HG03135 (cell line): ENCODE measurements at regions not wholly inside any gene's neighbourhood (a gene's known extent, or its start where the extent isn't known, plus 50 kb on each side); places are given as distances from the start of the nearest gene placed in this dataset.

Source experiments
- ATAC-seq: cut with Tn5 transposase; IDR thresholded peaks from one replicate; pipeline ENCODE4 v1.9.1; 2021; ENCODE audit warnings: mild to moderate bottlenecking, moderate library complexity; ENCODE audit not compliant: unreplicated experiment

GRCh38 chr2:150166313-150167051, 321.0 kb downstream of the RND3 start:
- no peak for ATAC-seq

- no peak for ATAC-seq
Observed at GRCh38 chr2:150165988-150166312, 321.5 kb downstream of the RND3 start.

GRCh38 chr2:150165442-150165841, 322.0 kb downstream of the RND3 start:
- ATAC-seq: no peak

DNA sequence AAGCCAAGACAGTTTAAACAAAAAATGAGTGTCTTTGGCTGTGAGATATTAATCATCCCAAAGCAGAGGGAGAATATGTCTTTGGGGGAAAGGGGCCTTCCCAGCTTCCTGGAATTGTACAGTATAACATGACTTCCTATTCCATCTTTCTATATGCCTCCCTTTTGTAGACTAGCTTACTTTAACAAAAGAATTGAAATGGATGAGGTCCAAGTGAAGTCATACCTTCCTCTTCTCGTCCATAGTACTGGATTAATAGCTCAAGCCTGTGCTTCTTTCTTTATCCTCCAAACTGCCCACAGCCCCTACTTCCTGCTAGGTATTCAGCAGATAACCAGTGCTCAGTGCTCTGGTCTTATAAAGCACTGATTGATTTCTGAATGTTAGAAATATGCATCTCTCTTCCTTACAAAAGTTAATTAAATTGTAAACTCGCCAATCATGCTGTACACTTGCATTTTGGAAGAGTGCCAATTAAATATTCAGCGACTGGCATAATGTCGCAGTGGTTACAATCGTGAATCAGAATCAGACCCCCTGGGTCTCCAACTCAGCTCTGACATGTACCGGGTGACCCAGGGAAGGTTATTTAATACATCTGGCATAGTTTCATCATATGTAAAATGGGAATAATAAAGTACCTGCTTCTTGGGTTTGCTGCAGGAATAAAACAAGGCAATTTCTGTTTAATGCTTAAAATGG, 325.1 kb downstream of the RND3 start:
- no peak for ATAC-seq

- ATAC-seq: no peak
Observed at GRCh38 chr2:150160058-150160457, 327.4 kb downstream of the RND3 start.

DNA sequence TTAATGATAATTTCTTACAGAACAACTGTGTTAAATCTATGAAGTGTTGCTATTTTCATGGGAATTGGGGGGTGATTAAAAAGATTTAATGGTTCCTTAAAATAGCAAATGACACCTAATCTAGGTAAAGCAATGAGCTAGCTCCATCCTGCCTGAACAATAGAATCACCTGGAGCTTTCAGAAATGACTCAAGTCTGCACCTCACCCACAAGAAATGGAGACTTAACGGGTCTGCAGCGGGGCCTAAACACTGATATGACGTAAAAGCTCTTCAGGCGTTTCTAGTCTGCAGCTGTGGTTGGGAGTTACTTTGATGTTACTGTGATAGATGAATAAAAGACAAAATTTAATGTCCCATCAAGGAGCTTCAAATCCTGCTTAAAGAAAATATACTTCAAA, 328.2 kb downstream of the RND3 start:
- no peak for ATAC-seq

- no peak for ATAC-seq
Observed at GRCh38 chr2:150156876-150157275, 330.6 kb downstream of the RND3 start.

GRCh38 chr2:150156415-150156814, 331.1 kb downstream of the RND3 start:
- ATAC-seq: no peak

GRCh38 chr2:150154308-150154797, 333.1 kb downstream of the RND3 start:
- no peak for ATAC-seq

- ATAC-seq: no peak
Observed at GRCh38 chr2:150153646-150154307, 333.7 kb downstream of the RND3 start.

GRCh38 chr2:150152230-150152629, 335.2 kb downstream of the RND3 start:
- no peak for ATAC-seq

GRCh38 chr2:150150144-150150543, 337.3 kb downstream of the RND3 start:
- ATAC-seq: no peak

GRCh38 chr2:150147889-150148683, 339.4 kb downstream of the RND3 start:
- no peak for ATAC-seq

- ATAC-seq: no peak
Observed at GRCh38 chr2:150146879-150147278, 340.6 kb downstream of the RND3 start.

- ATAC-seq: no peak
Observed at GRCh38 chr2:150145299-150145692, 342.2 kb downstream of the RND3 start.

DNA sequence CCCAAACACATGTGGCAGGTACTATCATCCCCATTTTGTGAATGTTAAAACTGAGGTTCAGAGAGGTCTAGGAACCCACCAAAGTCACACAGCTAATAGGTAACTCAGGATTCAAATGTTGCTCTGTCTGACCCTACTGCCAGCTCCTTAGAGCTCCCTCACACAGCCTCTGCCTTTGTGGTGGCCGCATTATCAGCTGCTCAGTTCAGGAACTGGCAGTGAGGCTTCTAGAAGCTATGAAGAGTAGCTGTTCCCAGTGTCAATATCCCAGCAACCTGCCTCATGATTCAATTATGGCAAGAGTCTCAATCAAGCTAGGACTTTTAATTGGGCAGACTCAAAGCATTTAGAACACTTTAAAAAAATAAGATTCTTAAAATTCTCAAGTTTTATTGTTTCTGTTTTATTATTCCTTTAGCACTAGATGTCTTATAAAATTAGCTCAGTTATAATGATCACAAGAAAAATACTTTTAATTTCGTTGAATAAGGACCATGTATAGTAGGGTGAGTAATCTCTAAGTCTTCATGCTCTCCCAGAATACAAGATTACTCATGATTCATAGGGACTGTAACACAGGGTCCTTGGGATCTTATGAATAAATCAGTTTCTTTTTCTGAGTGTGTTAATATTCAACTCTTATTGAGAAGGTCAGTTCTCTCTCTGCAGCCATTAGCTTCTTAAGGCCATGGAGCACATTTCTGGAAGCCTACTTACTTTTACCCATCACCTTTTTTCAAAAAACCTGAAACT, 342.7 kb downstream of the RND3 start:
- ATAC-seq: no peak

GRCh38 chr2:150143087-150143536, 344.4 kb downstream of the RND3 start:
- no peak for ATAC-seq

DNA sequence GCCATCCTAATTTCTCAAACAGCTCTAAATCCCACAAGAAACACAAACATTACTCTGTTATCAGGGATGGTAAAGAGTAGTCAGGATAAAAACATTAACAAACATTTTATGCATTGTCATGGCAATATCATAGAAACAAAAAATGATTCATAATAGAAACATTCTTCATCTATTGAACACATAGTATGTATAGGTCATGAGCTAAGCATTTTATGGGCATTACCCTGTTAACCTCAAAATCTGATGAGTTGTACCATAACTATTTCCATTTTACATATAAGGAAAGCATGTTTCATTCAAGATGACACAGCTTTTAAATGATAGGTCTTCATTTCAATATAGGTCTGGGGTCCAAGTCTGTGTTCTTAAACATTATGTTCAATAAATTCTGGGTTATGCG, 344.9 kb downstream of the RND3 start:
- no peak for ATAC-seq

DNA sequence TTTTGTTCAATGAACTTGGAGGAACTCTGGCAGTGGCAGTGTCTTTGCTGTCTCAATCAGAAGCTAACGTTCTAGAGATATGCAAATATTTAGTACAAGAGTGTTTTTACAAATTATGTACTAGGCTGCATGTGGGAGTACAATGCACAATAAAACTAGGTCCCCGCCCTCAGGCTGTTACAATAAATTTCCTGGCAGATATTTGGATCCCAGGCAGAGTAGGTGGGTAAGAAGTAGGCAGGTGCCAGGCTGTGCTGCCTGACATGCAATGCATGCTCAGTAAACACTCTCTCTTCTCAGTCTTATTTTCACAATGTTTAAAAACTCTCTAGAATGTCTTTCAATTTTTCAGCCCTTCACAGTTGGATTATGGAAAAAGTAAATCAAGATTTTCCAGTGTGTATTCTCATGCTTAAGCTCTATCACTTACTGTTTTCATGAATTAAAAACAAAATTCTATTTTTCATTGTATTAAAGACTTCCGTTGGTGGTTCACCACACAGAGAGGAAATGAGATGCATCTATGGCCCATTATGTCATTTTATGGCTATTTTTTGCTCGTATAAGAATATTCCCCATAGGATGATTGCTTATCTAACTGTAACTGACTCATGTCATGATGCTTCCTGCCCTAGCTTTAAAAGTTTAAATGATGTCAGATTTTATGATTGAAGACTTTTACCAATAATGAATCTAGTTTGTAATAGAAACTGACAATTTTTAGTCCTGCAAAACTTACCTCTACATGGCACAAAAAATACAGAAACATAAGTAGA, 346.1 kb downstream of the RND3 start:
- no peak for ATAC-seq

DNA sequence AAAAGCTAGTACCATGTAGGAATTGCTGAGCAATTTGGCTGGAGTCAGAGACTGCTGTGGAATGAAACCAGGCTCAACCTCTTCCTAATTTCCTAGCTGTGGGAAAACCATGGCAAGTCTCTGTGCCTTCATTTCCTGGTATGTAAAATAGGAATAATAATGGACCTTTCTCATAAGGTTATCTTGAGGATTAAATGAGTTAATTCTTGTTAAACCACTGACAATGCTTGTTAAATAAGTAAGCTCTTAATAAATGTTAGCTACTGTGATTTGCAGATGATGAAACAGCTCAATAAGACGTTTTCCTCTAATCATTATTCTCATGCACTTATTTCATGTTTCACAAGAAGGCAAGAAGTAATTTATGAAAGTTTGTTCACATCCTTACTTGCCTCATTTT, 346.7 kb downstream of the RND3 start:
- no peak for ATAC-seq
